Breast epithelium (tissue), 3 donors: ENCODE measurements at regions not wholly inside any gene's neighbourhood (a gene's known extent, or its start where the extent isn't known, plus 50 kb on each side); places are given as distances from the start of the nearest gene placed in this dataset.

Source experiments
- POLR2A ChIP-seq: fragments of 450-650 bp; IDR thresholded peaks from one replicate; pipeline ENCODE4 v1.6.1; 2016; ENCODE audit warnings: antibody characterized with exemption, mild to moderate bottlenecking, moderate library complexity
- POLR2AphosphoS5 ChIP-seq, 3 donors: sonication (generic); formaldehyde crosslinking; IDR thresholded peaks; one replicate each; pipeline ENCODE4 v1.6.1; 2017; ENCODE audit warnings: antibody characterized with exemption in 3 of 3
- TF ChIP-seq, protein P1 (sequence below), 3 donors: fragments of 450-650 bp; IDR thresholded peaks; one replicate each; pipeline ENCODE4 v1.5.1; 2016 to 2017; ENCODE audit warnings: antibody characterized with exemption in 3 of 3, mild to moderate bottlenecking in 3 of 3, moderate library complexity in 3 of 3

GRCh38 chr2:57107353-57107752, 923.6 kb downstream of the CCDC85A start:
- TF ChIP-seq, protein P1, sequence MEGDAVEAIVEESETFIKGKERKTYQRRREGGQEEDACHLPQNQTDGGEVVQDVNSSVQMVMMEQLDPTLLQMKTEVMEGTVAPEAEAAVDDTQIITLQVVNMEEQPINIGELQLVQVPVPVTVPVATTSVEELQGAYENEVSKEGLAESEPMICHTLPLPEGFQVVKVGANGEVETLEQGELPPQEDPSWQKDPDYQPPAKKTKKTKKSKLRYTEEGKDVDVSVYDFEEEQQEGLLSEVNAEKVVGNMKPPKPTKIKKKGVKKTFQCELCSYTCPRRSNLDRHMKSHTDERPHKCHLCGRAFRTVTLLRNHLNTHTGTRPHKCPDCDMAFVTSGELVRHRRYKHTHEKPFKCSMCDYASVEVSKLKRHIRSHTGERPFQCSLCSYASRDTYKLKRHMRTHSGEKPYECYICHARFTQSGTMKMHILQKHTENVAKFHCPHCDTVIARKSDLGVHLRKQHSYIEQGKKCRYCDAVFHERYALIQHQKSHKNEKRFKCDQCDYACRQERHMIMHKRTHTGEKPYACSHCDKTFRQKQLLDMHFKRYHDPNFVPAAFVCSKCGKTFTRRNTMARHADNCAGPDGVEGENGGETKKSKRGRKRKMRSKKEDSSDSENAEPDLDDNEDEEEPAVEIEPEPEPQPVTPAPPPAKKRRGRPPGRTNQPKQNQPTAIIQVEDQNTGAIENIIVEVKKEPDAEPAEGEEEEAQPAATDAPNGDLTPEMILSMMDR (IDR thresholded peaks at IDR 0.05) = no peak
- no peak for TF ChIP-seq POLR2A
- TF ChIP-seq POLR2AphosphoS5 (IDR thresholded peaks at IDR 0.05) = no peak
